Mammary epithelial cell (primary cell): ENCODE measurements at regions not wholly inside any gene's neighbourhood (a gene's known extent, or its start where the extent isn't known, plus 50 kb on each side); places are given as distances from the start of the nearest gene placed in this dataset.

Experiments used
- EZH2 ChIP-seq: IDR thresholded peaks from 2 replicates; pipeline ENCODE4 v1.6.1; 2012; ENCODE audit warnings: low read length, inconsistent platforms, borderline replicate concordance
- TF ChIP-seq, protein P1 (sequence below), 2 donors: IDR thresholded peaks in 1 of 2; conservative IDR thresholded peaks in 1 of 2; 2 replicates each; pipeline ENCODE4 v1.5.1; 2011 to 2012; ENCODE audit warnings: inconsistent platforms in 2 of 2, low read length in 2 of 2, mild to moderate bottlenecking in 2 of 2, control low read depth in 1 of 2, low read depth in 1 of 2; ENCODE audit not compliant: insufficient read depth in 1 of 2; ENCODE audit errors: extremely low read depth in 1 of 2

DNA sequence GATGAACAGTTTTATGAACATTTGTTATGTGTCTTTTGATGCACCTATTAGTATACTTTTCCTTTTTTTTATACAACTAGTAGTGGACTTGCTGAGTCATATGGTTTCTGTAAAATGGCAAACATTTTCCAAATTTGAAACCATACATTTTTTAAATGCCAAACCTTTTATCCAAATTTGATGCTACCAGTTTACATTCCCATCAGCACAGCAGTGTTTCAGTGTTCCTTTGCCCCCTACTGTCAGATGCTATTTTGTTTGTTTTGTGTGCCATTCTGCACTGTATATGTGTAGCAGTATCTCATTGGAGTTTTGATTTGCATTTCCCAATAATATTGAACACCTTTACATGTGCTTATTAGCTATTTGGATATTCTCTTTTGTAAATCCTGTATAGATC lies 219.4 kb downstream of the TANC2 start:
- no peak for TF ChIP-seq EZH2
- TF ChIP-seq, protein P1, sequence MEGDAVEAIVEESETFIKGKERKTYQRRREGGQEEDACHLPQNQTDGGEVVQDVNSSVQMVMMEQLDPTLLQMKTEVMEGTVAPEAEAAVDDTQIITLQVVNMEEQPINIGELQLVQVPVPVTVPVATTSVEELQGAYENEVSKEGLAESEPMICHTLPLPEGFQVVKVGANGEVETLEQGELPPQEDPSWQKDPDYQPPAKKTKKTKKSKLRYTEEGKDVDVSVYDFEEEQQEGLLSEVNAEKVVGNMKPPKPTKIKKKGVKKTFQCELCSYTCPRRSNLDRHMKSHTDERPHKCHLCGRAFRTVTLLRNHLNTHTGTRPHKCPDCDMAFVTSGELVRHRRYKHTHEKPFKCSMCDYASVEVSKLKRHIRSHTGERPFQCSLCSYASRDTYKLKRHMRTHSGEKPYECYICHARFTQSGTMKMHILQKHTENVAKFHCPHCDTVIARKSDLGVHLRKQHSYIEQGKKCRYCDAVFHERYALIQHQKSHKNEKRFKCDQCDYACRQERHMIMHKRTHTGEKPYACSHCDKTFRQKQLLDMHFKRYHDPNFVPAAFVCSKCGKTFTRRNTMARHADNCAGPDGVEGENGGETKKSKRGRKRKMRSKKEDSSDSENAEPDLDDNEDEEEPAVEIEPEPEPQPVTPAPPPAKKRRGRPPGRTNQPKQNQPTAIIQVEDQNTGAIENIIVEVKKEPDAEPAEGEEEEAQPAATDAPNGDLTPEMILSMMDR (conservative IDR thresholded peaks at IDR 0.05 in 1 of 2, IDR thresholded peaks at IDR 0.05 in 1 of 2; ENCODE audit: extremely low read depth in 1 of 2, insufficient read depth in 1 of 2, low read depth in 1 of 2, low read length in 2 of 2), result no peak
